Brain microvascular endothelial cell (primary cell): ENCODE measurements at regions not wholly inside any gene's neighbourhood (a gene's known extent, or its start where the extent isn't known, plus 50 kb on each side); places are given as distances from the start of the nearest gene placed in this dataset.

Source experiments
- DNase-seq: peaks from one replicate; pipeline ENCODE4 v3.0.0-alpha.2; 2020
- H3K27ac ChIP-seq: fragments of 250-450 bp; sonication (Bioruptor Pico); 2 replicates; pipeline ENCODE4 v1.5.1; 2020; ENCODE audit warnings: mild to moderate bottlenecking, moderate library complexity
- H3K27me3 ChIP-seq: fragments of 250-450 bp; sonication (Bioruptor Pico); replicated peaks from 2 replicates; pipeline ENCODE4 v1.5.1; 2020; ENCODE audit warnings: mild to moderate bottlenecking
- H3K36me3 ChIP-seq: fragments of 250-450 bp; sonication (Bioruptor Pico); replicated peaks from 2 replicates; pipeline ENCODE4 v1.5.1; 2020; ENCODE audit warnings: mild to moderate bottlenecking
- H3K4me3 ChIP-seq: 2 replicates; pipeline ENCODE4 v1.5.1; 2011; ENCODE audit warnings: low read depth, mild to moderate bottlenecking, control low read depth, low read length, moderate library complexity
- in situ Hi-C: cut with HindIII; loops from 2 replicates; pipeline ENCODE4 v1.10.0; 2017; ENCODE audit warnings: low sequenced_read_pairs, low pct_ligation_motif_present
- TF ChIP-seq, protein P1 (sequence below): IDR thresholded peaks from 2 replicates; pipeline ENCODE4 v1.5.1; 2011; ENCODE audit warnings: low read depth, mild to moderate bottlenecking, moderate library complexity, low read length, control low read depth, inconsistent platforms; ENCODE audit errors: missing control alignments

DNA sequence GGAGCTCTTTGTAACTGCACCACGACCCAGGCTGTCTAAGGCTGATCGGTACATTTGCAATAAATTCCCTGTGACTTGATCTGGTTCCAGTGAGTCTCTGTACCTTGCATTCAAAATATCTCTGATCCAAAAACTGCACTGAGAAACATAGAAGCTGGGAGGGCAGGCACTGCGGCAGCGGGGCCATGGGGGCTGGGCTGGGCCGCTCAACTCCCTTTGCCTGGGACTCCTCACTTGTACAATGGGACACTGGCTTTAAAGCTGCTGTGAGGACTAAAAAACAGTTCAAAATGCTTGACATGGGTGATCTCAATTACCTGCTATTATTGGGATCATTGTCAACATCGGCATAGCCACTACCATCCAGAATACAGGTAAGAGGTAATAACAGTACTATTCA is 644.0 kb downstream of the AJAP1 start:
- Histone ChIP-seq H3K27ac (no peak overlapping the region), H3K27me3 (no peaks in the 10 kb centered on the region), H3K36me3 (no peaks in the 10 kb centered on the region), H3K4me3 (no peak overlapping the region)
- no peak for DNase-seq
- TF ChIP-seq, protein P1, sequence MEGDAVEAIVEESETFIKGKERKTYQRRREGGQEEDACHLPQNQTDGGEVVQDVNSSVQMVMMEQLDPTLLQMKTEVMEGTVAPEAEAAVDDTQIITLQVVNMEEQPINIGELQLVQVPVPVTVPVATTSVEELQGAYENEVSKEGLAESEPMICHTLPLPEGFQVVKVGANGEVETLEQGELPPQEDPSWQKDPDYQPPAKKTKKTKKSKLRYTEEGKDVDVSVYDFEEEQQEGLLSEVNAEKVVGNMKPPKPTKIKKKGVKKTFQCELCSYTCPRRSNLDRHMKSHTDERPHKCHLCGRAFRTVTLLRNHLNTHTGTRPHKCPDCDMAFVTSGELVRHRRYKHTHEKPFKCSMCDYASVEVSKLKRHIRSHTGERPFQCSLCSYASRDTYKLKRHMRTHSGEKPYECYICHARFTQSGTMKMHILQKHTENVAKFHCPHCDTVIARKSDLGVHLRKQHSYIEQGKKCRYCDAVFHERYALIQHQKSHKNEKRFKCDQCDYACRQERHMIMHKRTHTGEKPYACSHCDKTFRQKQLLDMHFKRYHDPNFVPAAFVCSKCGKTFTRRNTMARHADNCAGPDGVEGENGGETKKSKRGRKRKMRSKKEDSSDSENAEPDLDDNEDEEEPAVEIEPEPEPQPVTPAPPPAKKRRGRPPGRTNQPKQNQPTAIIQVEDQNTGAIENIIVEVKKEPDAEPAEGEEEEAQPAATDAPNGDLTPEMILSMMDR = no peak
- in situ Hi-C loops = no loop called here

DNA sequence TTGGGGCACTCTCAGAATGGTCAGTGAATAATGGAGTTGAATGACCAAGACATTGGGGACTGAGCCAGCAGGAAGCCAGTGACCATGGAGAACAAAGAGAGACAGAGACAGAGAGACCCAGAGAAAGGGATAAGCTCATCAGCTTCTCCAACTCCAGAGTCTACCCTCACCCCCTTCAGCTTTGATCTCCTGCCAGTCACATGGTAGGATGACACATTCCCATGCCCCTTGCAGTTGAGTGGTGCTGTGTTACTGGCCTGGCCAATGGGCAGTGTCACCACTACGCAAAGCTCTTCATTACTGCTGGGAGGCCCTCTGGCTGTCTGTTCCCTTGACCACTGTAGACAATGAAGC is 643.5 kb downstream of the AJAP1 start:
- DNase-seq = no peak
- TF ChIP-seq, protein P1 = no peak
- in situ Hi-C loops = no loop called here
- H3K36me3 ChIP-seq = no peaks in the 10 kb centered on the region
- H3K4me3 ChIP-seq = no peak overlapping the region
- no peak overlapping the region for H3K27ac ChIP-seq
- no peaks in the 10 kb centered on the region for H3K27me3 ChIP-seq

DNA sequence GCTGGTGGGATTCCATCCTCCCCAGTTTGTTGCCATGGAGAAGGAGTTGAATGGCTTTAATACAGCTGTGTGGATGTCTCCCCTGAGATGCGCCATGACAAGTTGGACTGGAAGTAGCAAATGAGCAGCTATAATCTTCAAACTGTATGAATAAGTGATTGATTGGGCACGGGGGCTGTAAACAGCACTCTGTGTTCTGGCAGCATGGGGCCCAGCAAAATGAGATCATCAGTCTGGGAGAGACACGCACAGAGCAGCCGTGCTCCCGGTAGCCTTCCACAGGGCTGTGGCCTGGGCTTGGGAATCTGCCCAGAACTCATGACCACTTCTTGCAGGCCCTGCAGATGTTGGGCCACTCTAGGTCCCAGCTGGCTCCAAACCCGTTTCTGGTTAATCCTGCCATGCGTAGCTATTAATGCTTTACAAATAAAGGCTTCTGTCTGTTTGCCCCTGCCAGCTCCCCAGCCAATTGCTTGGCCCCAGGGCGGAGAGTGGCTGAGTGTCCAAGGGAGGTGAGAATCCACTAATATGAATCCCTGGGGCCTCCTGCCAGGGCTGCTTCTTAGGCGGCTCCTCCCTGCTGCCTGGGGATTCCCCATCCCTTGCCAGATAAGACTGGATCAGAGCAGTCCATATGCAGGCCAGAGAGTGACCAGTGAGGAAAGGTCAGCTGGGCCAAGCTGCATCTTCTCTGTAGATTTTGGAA is 642.9 kb downstream of the AJAP1 start:
- TF ChIP-seq, protein P1 = no peak
- in situ Hi-C loops = no loop called here
- Histone ChIP-seq H3K4me3 (no peak overlapping the region), H3K36me3 (no peaks in the 10 kb centered on the region), H3K27ac (no peak overlapping the region), H3K27me3 (no peaks in the 10 kb centered on the region)
- no peak for DNase-seq

DNA sequence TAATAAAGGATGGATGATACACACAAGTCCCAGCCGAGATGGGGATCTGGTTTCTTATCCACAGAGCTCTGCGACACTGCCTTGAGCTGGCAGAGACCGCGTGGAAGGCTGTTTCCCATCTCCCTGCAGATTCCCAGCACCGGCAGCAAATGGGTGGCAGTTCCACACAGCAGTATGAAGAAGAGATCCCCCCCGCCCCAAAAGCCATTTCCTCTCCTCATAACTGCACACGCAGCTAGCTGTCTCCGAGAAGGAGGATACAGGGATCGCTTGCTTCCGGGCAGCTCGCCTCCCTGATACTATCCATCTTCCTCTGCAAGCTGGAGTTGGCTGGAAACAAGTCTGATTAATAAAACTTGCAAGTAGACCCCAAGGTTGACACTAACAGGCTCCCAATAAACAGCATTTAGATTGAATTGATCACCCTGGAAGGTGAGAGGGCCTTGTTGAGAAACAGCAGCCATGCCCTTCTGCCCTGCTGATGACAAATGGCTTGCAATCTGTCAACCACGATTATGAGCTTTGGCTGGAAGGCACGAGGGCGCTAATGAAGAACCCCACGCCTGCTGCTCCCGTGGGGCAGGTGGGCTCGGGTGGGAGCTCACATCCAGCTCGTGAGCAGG is 642.3 kb downstream of the AJAP1 start:
- in situ Hi-C loops = no loop called here
- H3K27ac ChIP-seq = no peak overlapping the region
- H3K36me3 ChIP-seq = no peaks in the 10 kb centered on the region
- no peak for DNase-seq
- H3K4me3 ChIP-seq = no peak overlapping the region
- TF ChIP-seq, protein P1 = no peak
- no peaks in the 10 kb centered on the region for H3K27me3 ChIP-seq

DNA sequence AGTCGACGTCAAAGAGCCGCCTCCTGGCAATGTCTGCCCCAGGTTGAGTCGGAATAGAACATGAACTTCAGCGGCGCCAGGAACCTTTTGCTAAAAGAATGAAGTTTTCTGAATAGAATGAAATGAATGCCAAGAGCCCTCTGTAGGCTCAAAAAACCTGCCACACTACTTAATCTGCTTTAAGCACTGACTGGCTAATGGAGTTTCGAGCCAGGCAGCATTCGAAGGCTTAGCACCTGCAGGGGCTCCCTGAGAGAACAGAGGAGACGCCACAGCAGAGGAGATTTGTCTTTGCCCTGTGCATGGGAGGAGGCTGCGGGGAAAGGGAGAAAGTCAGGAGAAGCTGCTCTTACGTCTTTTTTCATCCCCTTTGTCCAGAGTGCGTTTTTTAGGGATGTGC is 641.7 kb downstream of the AJAP1 start:
- TF ChIP-seq, protein P1 = no peak
- in situ Hi-C loops = no loop called here
- Histone ChIP-seq H3K27ac (no peak overlapping the region), H3K4me3 (no peak overlapping the region), H3K36me3 (no peaks in the 10 kb centered on the region), H3K27me3 (no peaks in the 10 kb centered on the region)
- DNase-seq = no peak

DNA sequence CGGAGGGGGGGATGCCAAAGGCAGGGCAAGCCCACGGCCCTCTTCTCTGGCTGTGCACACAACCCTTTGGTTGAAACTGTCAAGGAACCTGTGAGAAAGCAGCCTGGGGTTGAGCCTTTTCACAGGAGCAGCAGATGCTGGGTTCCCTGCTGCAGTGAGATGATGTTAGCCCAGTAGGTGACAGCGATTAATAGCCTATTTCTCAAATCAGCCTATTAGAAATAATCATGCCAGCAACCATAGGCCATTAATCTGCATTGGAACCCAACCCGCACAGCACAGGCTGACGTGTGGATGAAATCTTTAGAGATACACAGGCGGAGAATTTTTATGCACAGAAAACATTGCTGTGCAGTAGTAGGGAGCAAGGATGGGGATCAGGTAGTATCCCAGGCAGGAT is 637.5 kb downstream of the AJAP1 start:
- no peak overlapping the region for H3K27ac ChIP-seq
- H3K36me3 ChIP-seq = no peaks in the 10 kb centered on the region
- DNase-seq = no peak
- TF ChIP-seq, protein P1 = no peak
- in situ Hi-C loops = no loop called here
- no peaks in the 10 kb centered on the region for H3K27me3 ChIP-seq
- H3K4me3 ChIP-seq = no peak overlapping the region
